A549 (cell line): ENCODE measurements at regions not wholly inside any gene's neighbourhood (a gene's known extent, or its start where the extent isn't known, plus 50 kb on each side); places are given as distances from the start of the nearest gene placed in this dataset.

Experiments
- ATAC-seq, 2 experiments: fragments of 200-7000 bp in 1 of 2; fragments of >200 bp in 1 of 2; cut with Nextera tagmentation in 1 of 2; cut with Tn5 transposase in 1 of 2; 3 replicates each; pipeline versions ENCODE4 v1.8.0 to v1.9.1; 2018 to 2020; ENCODE audit warnings: mild to moderate bottlenecking in 1 of 2, moderate library complexity in 1 of 2
- CTCF ChIA-PET: fragments of 300-600 bp; sonication (Branson Sonifier 250); formaldehyde crosslinking; extraction: SDS; loops from one replicate; lab custom pipeline; 2021; ENCODE audit warnings: antibody characterized with exemption, inconsistent platforms; lab: Yijun Ruan, JAX
- POLR2A ChIA-PET: fragments of 350-600 bp; formaldehyde crosslinking; extraction: SDS; loops from one replicate; lab custom pipeline; 2021; ENCODE audit warnings: antibody characterized with exemption, inconsistent platforms; lab: Yijun Ruan, JAX
- DNase-seq, 2 experiments: peaks; one replicate each; pipeline versions ENCODE4 v3.0.0 to v3.0.0-alpha.2; 2011 to 2016; ENCODE audit warnings: low read depth in 1 of 2, low spot score in 1 of 2
- FAIRE-seq: peaks from 2 replicates; lab custom pipeline; 2011; peaks lifted over from hg19 to GRCh38; lab: Jason Lieb, UNC
- H3K27ac ChIP-seq, 2 experiments: fragments of >200 bp; sonication (Bioruptor Twin); formaldehyde crosslinking; 3 replicates each; pipeline ENCODE4 v1.5.1; 2016 to 2017
- H3K4me1 ChIP-seq: fragments of >200 bp; sonication (Bioruptor Twin); formaldehyde crosslinking; 3 replicates; pipeline ENCODE4 v1.6.1; 2016
- H3K4me2 ChIP-seq: fragments of >200 bp; sonication (Bioruptor Twin); formaldehyde crosslinking; 3 replicates; pipeline ENCODE4 v1.6.1; 2016
- H3K4me3 ChIP-seq: fragments of >200 bp; sonication (Bioruptor Twin); formaldehyde crosslinking; 3 replicates; pipeline ENCODE4 v1.5.1; 2016
- H3K9me3 ChIP-seq: fragments of >200 bp; sonication (Bioruptor Twin); formaldehyde crosslinking; 3 replicates; pipeline ENCODE4 v1.6.1; 2016
- BHLHE40 ChIP-seq: IDR thresholded peaks from 2 replicates; pipeline ENCODE4 v1.6.1; 2012; ENCODE audit warnings: low read depth, low read length, inconsistent platforms
- CHD2 ChIP-seq: fragments of 150-350 bp; IDR thresholded peaks from 2 replicates; pipeline ENCODE4 v1.6.1; 2014; ENCODE audit warnings: low read length; ENCODE audit not compliant: partially characterized antibody
- E2F6 ChIP-seq: IDR thresholded peaks from 2 replicates; pipeline ENCODE4 v1.6.1; 2012; ENCODE audit warnings: low read depth, borderline replicate concordance
- ELK1 ChIP-seq: fragments of 150-350 bp; IDR thresholded peaks from 2 replicates; pipeline ENCODE4 v1.6.1; 2014; ENCODE audit warnings: low read depth, mild to moderate bottlenecking, low read length
- EP300 ChIP-seq, 2 experiments: fragments of >200 bp; sonication (Bioruptor Twin); formaldehyde crosslinking; IDR thresholded peaks; 2 replicates in 1 of 2; 3 replicates in 1 of 2; pipeline ENCODE4 v1.6.1; 2016 to 2017
- FOSB ChIP-seq: fragments of 250-450 bp; sonication (Bioruptor Pico); IDR thresholded peaks from 2 replicates; pipeline ENCODE4 v1.5.0; 2020; ENCODE audit warnings: mild to moderate bottlenecking, moderate library complexity
- GATA3 ChIP-seq: IDR thresholded peaks from 2 replicates; pipeline ENCODE4 v1.6.1; 2012; ENCODE audit warnings: borderline replicate concordance
- HDAC2 ChIP-seq: fragments of 200-600 bp; sonication (generic); IDR thresholded peaks from 2 replicates; pipeline ENCODE4 v1.6.1; 2016
- JUNB ChIP-seq: fragments of >200 bp; sonication (Bioruptor Twin); formaldehyde crosslinking; IDR thresholded peaks from 2 replicates; pipeline ENCODE4 v1.6.1; 2016
- MAX ChIP-seq: IDR thresholded peaks from 2 replicates; pipeline ENCODE4 v1.6.1; 2012
- MYC ChIP-seq: IDR thresholded peaks from 2 replicates; pipeline ENCODE4 v1.6.1; 2012; ENCODE audit warnings: mild to moderate bottlenecking, inconsistent platforms, low read length, improper control_type of control experiment, borderline replicate concordance
- NPAS2 ChIP-seq: fragments of 250-450 bp; sonication (Bioruptor Pico); IDR thresholded peaks from 2 replicates; pipeline ENCODE4 v1.8.0; 2022; ENCODE audit warnings: mild to moderate bottlenecking, moderate library complexity, borderline replicate concordance
- NR3C1 ChIP-seq: fragments of >200 bp; sonication (Bioruptor Twin); formaldehyde crosslinking; IDR thresholded peaks from 3 replicates; pipeline ENCODE4 v1.6.1; 2017
- PHF8 ChIP-seq: fragments of 200-600 bp; sonication (generic); IDR thresholded peaks from 2 replicates; pipeline ENCODE4 v1.6.1; 2016; ENCODE audit warnings: low read depth, mild to moderate bottlenecking, antibody characterized with exemption, moderate library complexity, borderline replicate concordance
- RCOR1 ChIP-seq: fragments of 150-350 bp; IDR thresholded peaks from 2 replicates; pipeline ENCODE4 v1.6.1; 2014; ENCODE audit warnings: antibody characterized with exemption, low read length, low read depth
- REST ChIP-seq: fragments of 200-600 bp; sonication (generic); IDR thresholded peaks from 2 replicates; pipeline ENCODE4 v1.6.1; 2016; ENCODE audit warnings: antibody characterized with exemption, mild to moderate bottlenecking, moderate library complexity
- TP53 ChIP-seq: fragments of 250-450 bp; sonication (Bioruptor Pico); IDR thresholded peaks from 2 replicates; pipeline ENCODE4 v1.5.0; 2021; ENCODE audit warnings: mild to moderate bottlenecking, moderate library complexity
- ZC3H11A ChIP-seq: fragments of 450-650 bp; IDR thresholded peaks from 2 replicates; pipeline ENCODE4 v1.6.1; 2014; ENCODE audit warnings: antibody characterized with exemption, mild to moderate bottlenecking
- ZSCAN20 ChIP-seq: fragments of 250-450 bp; sonication (Bioruptor Pico); IDR thresholded peaks from 2 replicates; pipeline ENCODE4 v1.8.0; 2022; ENCODE audit warnings: mild to moderate bottlenecking, moderate library complexity
- WGBS: methylation state at CpG from one replicate; pipeline ENCODE4 v1.1.6; 2017; ENCODE audit errors: missing lambda C conversion rate; 5-methylcytosine and 5-hydroxymethylcytosine counted together

GRCh38 chr16:9343276-9343675 is 251.8 kb downstream of the HAPSTR1 start:
- CTCF ChIA-PET = interaction anchor here (0.7 kb wide), 1 partner anchor 21 kb away, joined by 3 read pairs; no protein-coding TSS in a partner anchor
- H3K4me3 ChIP-seq = no peak overlapping the region
- ATAC-seq (no peak), FAIRE-seq (no peak), DNase-seq (no peak)
- no peaks in the 10 kb centered on the region for H3K9me3 ChIP-seq
- no peak overlapping the region for H3K4me2 ChIP-seq
- no peaks in the 10 kb centered on the region for H3K4me1 ChIP-seq
- no peak overlapping the region for H3K27ac ChIP-seq
- no peak for TF ChIP-seq E2F6
- TF ChIP-seq ELK1 = no peak
- no peak for TF ChIP-seq EP300 (IDR thresholded peaks at IDR 0.05)
- TF ChIP-seq ZC3H11A = no peak
- TF ChIP-seq HDAC2 = no peak
- TF ChIP-seq MYC = no peak
- no peak for TF ChIP-seq TP53 (CRISPR knock-in tag)
- TF ChIP-seq PHF8 = no peak
- no peak for TF ChIP-seq CHD2
- no peak for TF ChIP-seq ZSCAN20 (CRISPR knock-in tag)
- TF ChIP-seq GATA3 = no peak
- TF ChIP-seq RCOR1 = no peak
- TF ChIP-seq REST = no peak
- TF ChIP-seq JUNB = no peak
- POLR2A ChIA-PET = no interaction called here
- WGBS = 10% methylated on average over 6 of the region's 6 CpGs

- POLR2A ChIA-PET = interaction anchor here (0.7 kb wide), 1 partner anchor 122 kb away, joined by 3 read pairs; no protein-coding TSS in a partner anchor
- CTCF ChIA-PET = no interaction called here
- DNase-seq = no peak
- Histone ChIP-seq H3K9me3 (0 out of 3 replicates have a peak, but pooled peaks cover 3% of the 10 kb centered on the region), H3K27ac (no peak overlapping the region), H3K4me3 (no peak overlapping the region)
- FAIRE-seq = no peak
- 10% methylated on average over 4 of the region's 4 CpGs for WGBS
- TF ChIP-seq FOSB (CRISPR knock-in tag) (no peak), NR3C1 (no peak), NPAS2 (CRISPR knock-in tag) (no peak), BHLHE40 (no peak), MAX (no peak), REST (no peak)
- TF ChIP-seq, all 56 proteins: peak for 0
- no peak for ATAC-seq
- Histone ChIP-seq H3K4me2 (no peak overlapping the region), H3K4me1 (no peaks in the 10 kb centered on the region)
Measured at GRCh38 chr16:9344508-9344907, 253.1 kb downstream of the HAPSTR1 start.
